Activated naive CD8-positive, alpha-beta T cell treated with anti-CD3 and anti-CD28 coated beads, Interleukin-2, amount 50 U/mL, for 24 hours (primary cell): ENCODE measurements at regions not wholly inside any gene's neighbourhood (a gene's known extent, or its start where the extent isn't known, plus 50 kb on each side); places are given as distances from the start of the nearest gene placed in this dataset.
"Not testable (repeated sequence)": the region's sequence is repeated elsewhere in the genome, so short reads cannot be mapped to it uniquely, and the experiment has no call there.

Experiments
- ATAC-seq: fragments of 150-1000 bp; cut with Tn5 transposase; one replicate; pipeline ENCODE4 v1.10.0; 2021
- DNase-seq: peaks from one replicate; pipeline ENCODE4 v3.0.0; 2021
- H3K27ac Mint-ChIP-seq: one replicate; pipeline ENCODE4 v1.8.0; 2021; ENCODE audit warnings: mild to moderate bottlenecking, mixed read lengths
- H3K27me3 Mint-ChIP-seq: one replicate; pipeline ENCODE4 v1.8.0; 2021; ENCODE audit warnings: mixed read lengths
- H3K36me3 Mint-ChIP-seq: one replicate; pipeline ENCODE4 v1.8.0; 2021; ENCODE audit warnings: low read depth, mixed read lengths
- H3K4me1 Mint-ChIP-seq: one replicate; pipeline ENCODE4 v1.8.0; 2021; ENCODE audit warnings: mixed read lengths
- H3K4me3 Mint-ChIP-seq: one replicate; pipeline ENCODE4 v1.8.0; 2021; ENCODE audit warnings: mild to moderate bottlenecking, moderate library complexity, mixed read lengths
- H3K9me3 Mint-ChIP-seq: one replicate; pipeline ENCODE4 v1.8.0; 2021; ENCODE audit warnings: mixed read lengths

DNA sequence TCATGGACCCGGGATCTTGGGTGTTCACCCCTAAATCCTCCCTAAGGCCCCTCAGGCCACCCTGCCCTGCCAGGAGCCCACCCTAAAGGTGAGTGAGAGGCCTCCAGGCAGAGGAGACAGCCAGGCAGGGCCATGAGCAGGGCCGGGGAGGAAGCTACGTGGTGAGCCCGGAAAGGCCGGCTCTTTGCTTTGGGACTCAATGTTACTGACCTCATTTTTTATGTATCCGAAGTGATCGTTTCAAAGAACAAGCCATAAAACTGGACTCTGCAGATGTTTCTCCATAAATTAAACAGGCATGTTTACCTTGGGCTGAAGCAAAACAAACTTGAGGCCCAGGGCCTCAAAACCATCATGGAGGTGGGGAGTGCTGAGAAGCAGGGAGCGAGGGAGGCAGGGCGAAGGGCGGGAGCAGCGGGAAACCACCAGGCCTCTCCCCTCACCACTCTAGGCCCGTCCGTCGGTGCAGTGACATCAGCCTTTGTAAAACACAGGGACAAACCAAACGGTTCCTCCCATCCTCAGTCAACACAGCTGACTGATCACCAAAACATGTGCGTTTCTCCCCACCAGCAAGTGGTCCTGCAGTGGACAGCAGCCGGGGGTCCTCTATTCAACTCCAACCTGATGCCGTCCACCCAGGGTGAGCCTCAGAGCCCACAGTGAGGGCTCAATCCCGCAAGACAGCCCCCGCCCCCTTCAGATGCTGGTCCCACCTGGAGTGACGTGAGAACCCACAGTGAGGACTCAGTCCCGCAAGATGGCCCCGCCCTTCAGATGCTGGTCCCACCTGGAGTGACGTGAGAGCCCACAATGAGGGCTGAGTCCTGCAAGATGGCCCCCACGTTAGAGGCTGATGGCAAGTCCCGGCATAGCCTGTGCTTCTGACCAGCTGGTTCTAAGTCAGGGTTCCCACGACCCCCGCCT lies 102.9 kb upstream of the LRPAP1 start:
- no peaks in the 10 kb centered on the region for H3K9me3 Mint-ChIP-seq
- H3K27me3 Mint-ChIP-seq = no peaks in the 10 kb centered on the region
- ATAC-seq (no peak), DNase-seq (no peak)
- H3K27ac Mint-ChIP-seq = no peak overlapping the region
- no peak overlapping the region for H3K4me3 Mint-ChIP-seq
- H3K4me1 Mint-ChIP-seq = no peaks in the 10 kb centered on the region
- H3K36me3 Mint-ChIP-seq = no peaks in the 10 kb centered on the region

DNA sequence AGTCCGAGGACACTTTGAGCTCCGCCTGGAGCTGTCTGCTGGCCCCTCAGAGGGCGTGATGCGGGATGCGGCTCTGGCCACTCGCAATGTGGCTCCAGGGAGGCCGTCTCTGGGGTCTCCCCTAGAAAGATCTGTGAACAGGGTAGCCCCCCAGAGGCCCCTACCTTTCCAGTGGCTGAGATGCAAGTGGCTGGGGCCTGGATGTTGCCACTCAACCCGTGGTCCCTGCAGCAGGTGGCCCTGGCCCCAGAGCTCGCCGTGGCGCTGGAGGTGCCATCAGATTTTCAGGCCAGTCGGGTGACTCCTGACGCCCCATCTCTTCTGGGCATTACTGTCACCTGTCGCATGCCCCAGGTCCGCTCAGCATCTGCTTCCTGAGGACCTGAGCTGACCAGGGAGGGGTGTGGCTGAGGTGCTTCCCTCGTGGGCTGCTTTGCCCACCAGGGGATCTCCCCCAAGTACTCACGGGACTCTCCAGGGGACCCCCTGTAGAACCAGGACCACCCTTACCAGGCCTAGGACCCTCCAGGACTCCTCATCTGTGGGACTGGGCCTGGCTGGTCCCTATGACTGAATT lies 102.1 kb upstream of the LRPAP1 start:
- Mint-ChIP-seq H3K27me3 (no peaks in the 10 kb centered on the region), H3K4me1 (no peaks in the 10 kb centered on the region), H3K9me3 (no peaks in the 10 kb centered on the region), H3K4me3 (no peak overlapping the region), H3K27ac (no peak overlapping the region), H3K36me3 (no peaks in the 10 kb centered on the region)
- no peak for ATAC-seq
- DNase-seq = no peak

DNA sequence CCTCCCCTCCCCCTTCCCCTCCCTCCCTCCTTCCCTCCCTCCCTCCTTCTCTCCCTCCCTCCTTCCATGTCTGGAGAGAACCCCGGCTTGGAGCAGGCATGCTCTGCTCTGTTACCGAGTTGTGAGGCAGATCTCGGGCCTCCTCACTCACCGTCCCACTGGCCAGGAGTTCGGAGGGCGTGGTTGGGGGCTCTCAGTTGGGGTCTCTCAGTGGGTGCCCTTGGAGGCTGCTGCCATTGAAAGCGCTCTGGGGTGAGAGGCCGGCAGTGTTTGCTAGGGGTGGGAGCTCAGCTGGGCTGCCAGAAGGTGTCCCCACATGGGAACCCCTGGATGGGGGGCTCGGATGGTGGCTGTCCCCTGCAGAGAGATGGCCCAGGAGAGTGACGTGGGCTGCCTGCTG lies 101.1 kb upstream of the LRPAP1 start:
- not testable (repeated sequence) for H3K4me1 Mint-ChIP-seq, H3K4me3 Mint-ChIP-seq, H3K27me3 Mint-ChIP-seq, H3K36me3 Mint-ChIP-seq, H3K27ac Mint-ChIP-seq, ATAC-seq, DNase-seq, H3K9me3 Mint-ChIP-seq

DNA sequence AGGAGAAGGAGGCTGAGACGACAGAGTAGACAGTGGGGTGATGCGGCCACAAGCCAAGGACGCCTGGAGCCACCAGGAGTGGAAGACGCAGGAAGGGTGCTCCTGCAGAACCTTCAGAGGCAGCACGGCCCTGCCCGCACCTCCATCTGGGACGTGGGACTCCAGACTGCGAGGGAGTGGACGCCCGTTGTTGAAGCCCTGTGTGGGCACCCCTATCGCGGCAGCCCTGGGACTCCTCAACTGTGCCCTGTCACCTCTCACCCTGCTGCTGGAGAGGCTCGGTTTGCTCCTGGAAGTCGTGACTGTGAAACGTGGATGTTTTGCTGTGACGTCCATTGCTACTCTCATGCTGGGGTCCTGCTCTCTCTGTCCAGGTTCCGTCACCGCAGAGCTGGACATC lies 100.6 kb upstream of the LRPAP1 start:
- not testable (repeated sequence) for H3K27me3 Mint-ChIP-seq, H3K4me1 Mint-ChIP-seq, DNase-seq, H3K27ac Mint-ChIP-seq, H3K9me3 Mint-ChIP-seq, H3K4me3 Mint-ChIP-seq, H3K36me3 Mint-ChIP-seq, ATAC-seq

DNA sequence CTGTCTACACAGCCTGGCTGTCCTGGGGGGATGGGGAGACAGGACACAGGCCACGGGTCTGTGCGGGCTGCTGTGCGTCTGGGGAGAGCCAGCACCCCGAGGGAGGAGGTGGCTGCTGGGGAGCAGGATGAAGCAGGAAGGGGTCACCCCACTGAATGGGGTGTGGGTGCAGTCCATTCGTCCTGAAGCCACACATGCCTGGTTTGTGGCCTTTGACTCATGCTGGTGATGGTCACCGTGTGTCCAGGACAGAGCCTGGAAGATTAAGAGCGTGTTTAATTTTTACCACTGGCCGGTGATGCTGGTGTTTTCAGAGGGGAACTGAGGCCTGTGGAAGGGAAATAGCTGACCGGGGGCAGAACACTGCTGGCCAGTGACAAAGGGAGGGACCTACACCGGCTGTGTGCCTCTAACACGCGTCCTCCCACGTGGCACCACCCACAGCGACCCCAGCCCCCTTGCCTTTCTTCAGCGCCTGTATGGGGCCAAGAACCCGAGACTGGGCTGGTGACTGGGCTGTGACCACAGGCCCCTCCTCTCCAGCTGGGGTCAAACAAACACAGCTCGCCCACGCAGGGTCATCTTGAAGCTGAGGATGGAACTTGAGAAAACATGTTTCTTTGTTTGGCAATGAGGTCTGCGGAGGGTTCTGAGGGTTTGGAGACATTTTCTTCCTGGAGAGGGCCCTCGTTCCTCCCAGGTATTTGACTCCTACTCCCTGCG lies 99.5 kb upstream of the LRPAP1 start:
- H3K36me3 Mint-ChIP-seq, H3K27ac Mint-ChIP-seq, H3K4me3 Mint-ChIP-seq, DNase-seq, H3K9me3 Mint-ChIP-seq, H3K4me1 Mint-ChIP-seq, H3K27me3 Mint-ChIP-seq, ATAC-seq: not testable (repeated sequence)

DNA sequence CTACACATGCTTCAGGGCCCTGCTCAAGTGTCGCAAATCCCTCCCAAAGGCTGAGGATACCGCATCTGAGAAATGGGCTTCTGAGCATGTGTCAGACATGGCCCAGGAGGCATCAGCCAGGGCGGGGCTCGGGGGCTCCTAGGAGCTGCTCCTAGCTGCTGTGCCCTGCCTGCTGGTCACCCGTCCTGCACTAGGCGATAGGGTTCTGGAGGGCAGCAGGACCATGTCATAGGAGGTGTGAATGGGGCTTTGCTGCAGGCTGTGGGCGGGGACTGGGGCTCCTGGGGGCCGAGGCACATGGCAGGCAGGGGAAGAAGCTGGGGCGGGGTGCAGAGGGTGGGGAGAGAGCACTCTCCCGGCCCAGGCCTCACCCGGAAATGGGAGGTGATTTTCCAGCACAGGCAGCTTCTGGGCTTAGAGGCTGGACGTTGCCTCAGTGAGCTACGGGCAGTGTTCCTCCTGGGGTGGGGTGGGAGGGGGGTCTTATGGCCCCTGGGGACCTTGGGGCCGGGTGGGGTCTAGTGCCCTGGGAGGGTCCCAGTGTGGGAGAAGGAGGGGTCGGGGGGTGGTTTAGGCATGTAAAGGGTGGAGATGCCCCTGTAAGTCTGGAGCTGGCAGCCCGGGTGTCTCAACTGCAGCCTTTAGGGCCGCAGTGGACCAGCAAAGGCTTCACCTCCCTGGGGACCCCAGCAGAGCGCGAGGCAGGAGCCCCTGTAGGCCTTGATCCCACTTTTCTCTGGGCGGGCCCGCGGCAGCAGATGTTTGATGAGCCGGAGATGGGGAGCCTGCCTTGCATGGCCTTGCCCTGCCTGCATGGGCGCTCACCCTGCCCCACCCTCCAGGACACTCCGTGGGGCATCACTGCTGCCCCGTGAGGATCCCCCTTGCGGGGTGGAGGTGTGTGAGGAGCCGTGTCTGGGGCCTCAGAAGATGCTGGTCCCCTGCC lies 98.6 kb upstream of the LRPAP1 start:
- no peak for ATAC-seq
- Mint-ChIP-seq H3K4me3 (no peak overlapping the region), H3K27me3 (peaks cover 6% of the 10 kb centered on the region), H3K9me3 (no peaks in the 10 kb centered on the region), H3K36me3 (no peaks in the 10 kb centered on the region), H3K4me1 (no peaks in the 10 kb centered on the region), H3K27ac (no peak overlapping the region)
- DNase-seq = no peak

DNA sequence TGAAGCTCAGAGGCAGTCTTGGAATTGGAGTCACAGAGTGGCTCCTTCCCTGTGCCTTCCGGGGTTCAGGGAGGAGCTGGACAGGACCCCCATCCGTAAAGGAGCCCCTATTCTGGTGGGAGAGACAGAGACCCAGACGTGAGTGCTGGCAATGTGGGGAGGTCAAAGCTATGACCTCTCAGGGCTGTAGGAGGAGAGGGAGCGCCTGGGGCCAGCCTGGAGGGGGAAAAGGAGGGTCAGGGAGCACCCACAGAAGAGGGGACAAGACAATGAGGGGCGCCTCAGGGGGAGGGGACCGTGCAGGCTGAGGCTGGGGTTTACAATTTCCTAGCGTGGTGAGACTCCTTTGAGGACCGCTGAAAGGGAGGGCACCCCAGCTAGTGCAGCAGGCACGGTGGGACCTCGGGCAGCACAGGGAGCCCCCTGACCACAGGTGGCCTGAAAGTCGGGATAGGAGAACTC lies 97.9 kb upstream of the LRPAP1 start:
- DNase-seq = no peak
- H3K4me1 Mint-ChIP-seq = no peaks in the 10 kb centered on the region
- no peak overlapping the region for H3K4me3 Mint-ChIP-seq

DNA sequence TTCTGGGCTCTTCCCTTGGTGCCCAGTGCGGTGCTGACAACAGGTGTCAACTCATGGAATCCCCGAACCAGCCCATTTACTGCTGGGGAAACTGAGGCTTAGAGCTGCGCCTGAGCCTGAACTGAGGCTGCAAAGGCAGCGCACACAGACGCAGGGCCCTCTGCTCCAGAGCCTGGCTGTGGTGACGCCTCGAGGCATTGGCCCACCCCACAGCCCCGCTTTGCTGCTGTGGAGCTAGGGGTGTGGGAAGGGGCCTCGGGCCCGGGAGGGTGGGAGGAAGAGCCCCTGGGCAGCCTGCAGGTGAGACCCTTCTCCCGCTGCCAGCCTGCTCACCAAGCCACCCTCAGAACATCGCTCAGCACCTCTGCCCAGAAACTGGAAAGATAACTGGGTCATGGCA lies 97.4 kb upstream of the LRPAP1 start:
- H3K9me3 Mint-ChIP-seq = no peaks in the 10 kb centered on the region
- H3K4me3 Mint-ChIP-seq = no peak overlapping the region
- no peak overlapping the region for H3K27ac Mint-ChIP-seq
- DNase-seq (no peak), ATAC-seq (no peak)
- H3K36me3 Mint-ChIP-seq = no peaks in the 10 kb centered on the region
- no peaks in the 10 kb centered on the region for H3K4me1 Mint-ChIP-seq
- peaks cover 16% of the 10 kb centered on the region for H3K27me3 Mint-ChIP-seq

More for the DNA sequence above, 97.9 kb upstream of the LRPAP1 start:
- H3K27me3 Mint-ChIP-seq = peaks cover 11% of the 10 kb centered on the region
- H3K9me3 Mint-ChIP-seq = no peaks in the 10 kb centered on the region
- no peaks in the 10 kb centered on the region for H3K36me3 Mint-ChIP-seq
- no peak for ATAC-seq
- H3K27ac Mint-ChIP-seq = no peak overlapping the region

DNA sequence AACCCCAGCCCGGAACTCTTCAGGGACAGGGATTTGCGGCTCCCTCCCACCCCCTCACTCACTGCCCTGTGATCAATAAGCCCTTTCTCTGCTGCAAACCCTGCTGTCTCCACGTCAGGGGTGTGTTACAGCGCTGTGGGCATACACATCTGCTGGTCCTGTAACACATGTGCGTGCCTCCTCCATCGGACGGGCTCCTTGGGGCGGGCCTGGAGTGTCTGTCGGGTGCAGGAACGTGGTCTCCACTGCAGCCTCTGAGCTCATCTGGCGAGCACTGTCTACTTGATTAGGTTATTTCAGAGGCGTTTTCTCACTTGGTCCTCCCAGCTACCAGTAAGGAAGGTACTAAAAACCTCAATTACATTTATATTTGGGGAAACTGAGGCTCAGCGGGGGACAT lies 97.0 kb upstream of the LRPAP1 start:
- H3K4me3 Mint-ChIP-seq, H3K27ac Mint-ChIP-seq, H3K9me3 Mint-ChIP-seq, H3K4me1 Mint-ChIP-seq, ATAC-seq, DNase-seq, H3K36me3 Mint-ChIP-seq: not testable (repeated sequence)
- peaks cover 17% of the 10 kb centered on the region for H3K27me3 Mint-ChIP-seq

DNA sequence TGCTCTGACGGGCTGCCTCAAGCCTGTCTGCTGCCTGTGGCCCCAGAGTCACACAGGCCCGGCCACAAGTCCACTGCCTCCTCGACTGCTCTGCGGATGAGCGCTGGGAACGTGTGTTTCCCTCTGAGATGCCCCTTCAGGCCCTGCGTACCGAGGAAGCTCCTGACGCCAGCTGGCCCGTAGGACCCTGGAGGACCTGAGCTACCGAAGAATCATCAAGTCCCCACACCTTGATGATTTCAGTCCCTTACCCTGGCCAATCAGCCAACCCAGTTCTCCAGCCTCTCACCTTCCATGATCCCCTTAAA lies 96.6 kb upstream of the LRPAP1 start:
- no peak for ATAC-seq
- H3K36me3 Mint-ChIP-seq = no peaks in the 10 kb centered on the region
- no peak overlapping the region for H3K4me3 Mint-ChIP-seq
- H3K4me1 Mint-ChIP-seq = no peaks in the 10 kb centered on the region
- H3K27ac Mint-ChIP-seq = no peak overlapping the region
- no peak for DNase-seq
- peaks cover 17% of the 10 kb centered on the region for H3K27me3 Mint-ChIP-seq
- H3K9me3 Mint-ChIP-seq = no peaks in the 10 kb centered on the region

DNA sequence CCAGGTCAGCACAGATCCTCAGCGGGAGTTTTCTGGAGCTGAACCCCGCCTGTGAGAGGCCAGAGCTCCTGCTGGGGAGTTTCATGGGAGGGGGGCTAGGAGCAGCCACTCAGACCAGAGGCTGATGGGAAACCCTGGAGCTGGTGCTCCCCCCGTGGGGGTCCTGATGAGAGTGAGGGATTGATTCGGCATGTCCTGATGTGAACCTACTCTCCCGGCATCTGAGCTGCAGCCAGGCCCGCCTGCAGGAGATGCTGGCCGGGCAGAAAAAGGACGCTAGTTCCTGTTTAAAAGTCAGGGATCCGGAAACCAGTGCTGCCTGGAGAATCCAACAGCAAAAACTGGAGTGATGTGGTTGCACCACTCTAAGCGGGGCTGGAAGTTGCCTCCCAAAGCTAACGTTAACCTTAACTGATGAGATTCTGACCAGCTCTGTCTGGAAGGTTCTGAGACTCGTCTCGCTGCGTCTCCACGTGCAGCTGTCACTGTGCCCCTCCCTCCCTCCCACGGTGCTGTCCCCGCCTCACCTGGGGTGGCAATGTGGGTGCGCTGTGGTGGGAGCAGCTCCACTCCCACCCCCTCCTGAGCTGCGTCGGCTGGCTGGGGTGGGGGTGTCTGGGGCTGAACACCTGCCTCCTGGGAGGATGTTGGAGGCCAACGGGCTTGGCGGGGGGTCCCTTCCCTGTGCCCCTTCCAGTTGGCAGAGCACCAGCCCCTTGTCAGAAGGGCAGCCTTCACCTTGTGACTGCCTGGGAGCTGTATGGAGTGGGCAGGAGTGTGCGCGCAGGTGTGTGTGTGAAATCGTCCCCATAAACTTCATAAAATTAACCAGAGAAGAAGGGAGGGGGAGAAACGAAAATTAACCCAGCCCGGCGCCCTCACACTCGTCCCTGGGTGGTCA lies 96.0 kb upstream of the LRPAP1 start:
- H3K4me3 Mint-ChIP-seq, H3K27ac Mint-ChIP-seq: not testable (repeated sequence)

DNA sequence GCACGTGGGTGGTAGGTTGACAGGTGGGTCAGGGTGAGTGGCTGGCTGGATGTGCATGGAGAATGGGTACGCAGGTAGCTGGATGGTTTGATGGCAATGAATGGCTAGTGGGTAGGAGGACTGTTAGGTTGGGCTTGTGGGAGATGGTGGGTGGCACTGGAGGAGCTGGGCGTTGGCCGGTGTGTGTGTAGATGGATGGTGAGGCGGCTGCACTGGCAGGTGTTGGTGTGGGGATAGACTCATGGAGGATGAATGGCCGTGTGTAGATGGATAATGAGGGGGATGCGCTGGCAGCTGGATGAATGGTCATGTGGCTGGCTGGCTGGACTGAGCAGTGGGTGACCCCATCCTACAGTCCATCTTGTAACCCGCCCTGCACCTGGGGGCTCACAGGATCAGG lies 95.2 kb upstream of the LRPAP1 start:
- H3K27ac Mint-ChIP-seq, DNase-seq, H3K4me3 Mint-ChIP-seq, H3K4me1 Mint-ChIP-seq, H3K36me3 Mint-ChIP-seq, ATAC-seq, H3K9me3 Mint-ChIP-seq: not testable (repeated sequence)
- H3K27me3 Mint-ChIP-seq = peaks cover 23% of the 10 kb centered on the region

More for the DNA sequence above, 96.0 kb upstream of the LRPAP1 start:
- H3K4me1 Mint-ChIP-seq, H3K36me3 Mint-ChIP-seq, H3K9me3 Mint-ChIP-seq, ATAC-seq, DNase-seq: not testable (repeated sequence)
- peaks cover 19% of the 10 kb centered on the region for H3K27me3 Mint-ChIP-seq

DNA sequence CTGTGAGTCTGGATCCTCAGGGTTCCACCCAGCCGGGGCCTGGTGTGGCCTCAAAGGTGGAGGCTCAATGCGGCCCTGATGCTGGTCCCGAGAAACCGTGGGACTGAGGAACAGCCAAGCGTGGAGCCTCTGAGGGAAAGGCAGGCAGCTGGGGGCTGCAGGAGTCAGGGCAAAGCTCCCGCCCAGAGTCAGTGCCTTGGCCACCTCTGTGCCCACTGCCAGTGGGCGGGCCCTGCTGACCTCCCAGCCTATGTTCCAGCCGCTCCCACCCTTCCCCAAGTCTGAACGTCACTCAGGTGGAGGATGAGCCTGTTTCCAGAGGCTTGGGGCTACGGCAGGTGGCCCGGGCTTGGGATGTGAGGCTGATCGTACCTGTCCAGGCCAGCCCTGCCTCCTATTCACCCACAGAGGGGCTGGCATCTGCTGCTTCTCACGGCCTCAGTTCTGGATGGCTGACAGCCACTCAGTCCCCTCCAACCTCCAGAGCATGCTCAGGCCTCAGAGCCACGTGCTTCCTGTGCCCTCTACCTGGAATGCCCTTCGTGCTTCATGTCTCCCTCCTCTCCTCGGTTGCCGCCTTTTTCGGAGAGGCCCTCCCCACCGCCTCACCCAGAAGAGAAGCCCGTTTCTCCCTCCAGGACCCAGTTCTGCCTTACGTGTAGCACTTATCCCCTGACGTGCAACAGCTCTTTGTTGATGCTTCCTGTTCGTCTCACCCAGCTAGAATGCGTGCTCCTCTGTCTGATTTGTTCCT lies 94.1 kb upstream of the LRPAP1 start:
- not testable (repeated sequence) for H3K9me3 Mint-ChIP-seq, H3K4me3 Mint-ChIP-seq, ATAC-seq, H3K4me1 Mint-ChIP-seq, H3K27ac Mint-ChIP-seq, H3K36me3 Mint-ChIP-seq, DNase-seq
- H3K27me3 Mint-ChIP-seq = peaks cover 25% of the 10 kb centered on the region
